BJ (cell line): ENCODE measurements at regions not wholly inside any gene's neighbourhood (a gene's known extent, or its start where the extent isn't known, plus 50 kb on each side); places are given as distances from the start of the nearest gene placed in this dataset.

Source experiments
- CTCF ChIA-PET: fragments of 350-600 bp; formaldehyde crosslinking; extraction: SDS; loops from one replicate; lab custom pipeline; 2021; ENCODE audit warnings: antibody characterized with exemption, inconsistent platforms; lab: Yijun Ruan, JAX
- POLR2A ChIA-PET: fragments of 300-600 bp; sonication (Branson Sonifier 250); formaldehyde crosslinking; extraction: SDS; loops from one replicate; lab custom pipeline; 2021; ENCODE audit warnings: antibody characterized with exemption; lab: Charles Lee
- DNase-seq: peaks from one replicate; pipeline ENCODE4 v3.0.0-alpha.2; 2011; ENCODE audit warnings: low read depth
- H3K27me3 ChIP-seq: 2 replicates; pipeline ENCODE4 v1.6.0; 2011; ENCODE audit warnings: low read length; ENCODE audit not compliant: control insufficient read depth, insufficient read depth
- H3K36me3 ChIP-seq: 2 replicates; pipeline ENCODE4 v1.5.1; 2011; ENCODE audit warnings: low read length; ENCODE audit not compliant: control insufficient read depth, insufficient read depth
- H3K4me3 ChIP-seq: 2 replicates; pipeline ENCODE4 v1.5.1; 2011; ENCODE audit warnings: low read depth, mild to moderate bottlenecking, control low read depth, low read length
- CTCF ChIP-seq: IDR thresholded peaks from 2 replicates; pipeline ENCODE4 v1.5.1; 2011; ENCODE audit warnings: low read depth, mild to moderate bottlenecking, control low read depth, inconsistent platforms, low read length, moderate library complexity; ENCODE audit not compliant: insufficient read depth

DNA sequence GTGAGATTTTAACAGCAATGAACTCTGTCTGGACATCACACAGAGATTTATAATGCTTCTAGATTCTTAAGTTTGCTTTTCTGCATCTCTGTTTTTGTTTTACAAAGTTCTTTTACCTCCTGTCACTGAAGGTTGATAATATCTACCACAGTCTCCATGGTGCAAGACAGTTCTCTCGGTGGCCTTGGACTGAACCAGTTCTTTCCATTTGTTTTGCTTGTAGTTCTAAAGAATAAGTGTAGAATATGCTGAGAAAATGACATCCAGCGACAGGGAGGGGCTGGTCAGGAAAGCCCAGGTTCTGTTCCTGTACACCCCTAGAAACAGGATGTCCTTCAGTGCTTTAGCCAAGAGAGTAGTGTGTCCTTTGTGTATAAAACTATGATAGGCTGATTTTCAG is 1079.5 kb upstream of the INTU start:
- no peak for DNase-seq
- H3K36me3 ChIP-seq = no peaks in the 10 kb centered on the region
- POLR2A ChIA-PET = no interaction called here
- CTCF ChIA-PET = no interaction called here
- TF ChIP-seq CTCF = no peak
- no peak overlapping the region for H3K4me3 ChIP-seq
- no peaks in the 10 kb centered on the region for H3K27me3 ChIP-seq

GRCh38 chr4:126558596-126558995 is 1074.2 kb upstream of the INTU start:
- POLR2A ChIA-PET = no interaction called here
- CTCF ChIA-PET = no interaction called here
- no peak for TF ChIP-seq CTCF
- Histone ChIP-seq H3K27me3 (no peaks in the 10 kb centered on the region), H3K36me3 (no peaks in the 10 kb centered on the region), H3K4me3 (no peak overlapping the region)
- DNase-seq = no peak

DNA sequence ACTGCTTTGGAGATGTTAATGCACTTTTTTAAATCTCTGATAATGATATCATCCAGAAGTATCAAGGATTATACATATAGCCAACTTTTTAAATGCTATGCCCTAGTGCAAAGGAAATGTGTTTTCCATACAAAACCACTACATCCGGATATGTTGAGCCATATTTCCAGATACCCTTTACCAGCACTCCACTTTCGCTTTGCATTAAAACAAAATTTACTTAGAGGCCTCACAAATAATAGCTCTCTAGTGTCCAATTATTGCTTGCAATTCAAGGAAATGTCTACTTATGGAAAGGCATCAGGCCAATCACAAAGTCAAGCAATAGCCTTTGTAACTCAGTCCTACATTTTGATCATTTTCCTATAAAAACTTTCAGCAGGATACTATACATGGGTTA is 1072.8 kb upstream of the INTU start:
- no peak overlapping the region for H3K4me3 ChIP-seq
- POLR2A ChIA-PET = no interaction called here

DNA sequence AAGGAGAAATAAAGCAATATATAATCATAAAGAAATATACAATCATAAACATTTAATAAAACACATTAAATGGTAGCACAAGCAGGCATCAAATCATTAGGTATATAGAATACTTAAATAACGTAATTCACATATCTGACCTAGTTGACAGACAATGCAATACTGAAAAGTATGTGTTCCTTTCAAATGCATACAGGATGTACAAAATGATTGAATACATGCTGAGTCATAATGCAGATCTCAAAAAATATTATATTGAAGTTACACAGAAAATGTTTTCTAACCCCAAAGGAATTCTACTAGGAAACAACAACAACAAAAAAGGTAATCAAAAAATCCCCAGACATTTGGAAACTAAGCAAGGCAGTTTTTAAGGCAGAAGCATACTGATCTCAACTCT is 1072.0 kb upstream of the INTU start:
- CTCF ChIA-PET = no interaction called here
- no peak for TF ChIP-seq CTCF
- POLR2A ChIA-PET = no interaction called here

More for the DNA sequence above, 1072.8 kb upstream of the INTU start:
- no peak for DNase-seq
- H3K27me3 ChIP-seq = no peaks in the 10 kb centered on the region
- no peaks in the 10 kb centered on the region for H3K36me3 ChIP-seq
- no peak for TF ChIP-seq CTCF
- CTCF ChIA-PET = no interaction called here

DNA sequence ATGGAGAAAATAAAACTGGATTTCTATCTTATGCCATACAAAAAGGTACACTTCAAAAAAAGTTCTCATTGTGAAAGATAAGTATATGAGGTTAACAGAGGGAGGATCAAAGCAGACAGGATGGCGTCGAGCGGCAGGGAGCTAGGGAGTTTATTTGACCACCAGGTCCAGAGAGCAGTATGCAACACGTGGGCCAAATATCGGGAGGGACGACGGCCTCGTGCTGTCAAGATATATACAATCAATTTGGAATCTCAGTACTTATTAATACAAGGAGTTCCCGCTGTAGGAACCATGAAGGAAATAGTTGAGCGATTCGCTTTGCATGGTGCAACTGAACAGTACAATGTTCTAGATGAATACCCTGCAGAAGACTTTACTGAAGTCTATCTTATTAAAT is 1069.4 kb upstream of the INTU start:
- CTCF ChIA-PET = interaction anchor here (0.7 kb wide), 1 partner anchor 12 kb away, joined by 3 read pairs; no protein-coding TSS in a partner anchor
- no peak overlapping the region for H3K4me3 ChIP-seq

More for the DNA sequence above, 1072.0 kb upstream of the INTU start:
- Histone ChIP-seq H3K27me3 (no peaks in the 10 kb centered on the region), H3K36me3 (no peaks in the 10 kb centered on the region), H3K4me3 (no peak overlapping the region)
- DNase-seq = no peak

More for the DNA sequence above, 1069.4 kb upstream of the INTU start:
- POLR2A ChIA-PET = no interaction called here
- no peaks in the 10 kb centered on the region for H3K27me3 ChIP-seq
- no peak for DNase-seq
- H3K36me3 ChIP-seq = no peaks in the 10 kb centered on the region
- no peak for TF ChIP-seq CTCF
